ENCODE measurements at regions not wholly inside any gene's neighbourhood (a gene's known extent, or its start where the extent isn't known, plus 50 kb on each side); places are given as distances from the start of the nearest gene placed in this dataset.

GRCh38 chr15:38789566-38789965 lies 225.0 kb upstream of the RASGRP1 start (continued):
- TF ChIP-seq ZNF302 (CRISPR knock-in tag; IDR thresholded peaks at IDR 0.05), result no peak

DNA sequence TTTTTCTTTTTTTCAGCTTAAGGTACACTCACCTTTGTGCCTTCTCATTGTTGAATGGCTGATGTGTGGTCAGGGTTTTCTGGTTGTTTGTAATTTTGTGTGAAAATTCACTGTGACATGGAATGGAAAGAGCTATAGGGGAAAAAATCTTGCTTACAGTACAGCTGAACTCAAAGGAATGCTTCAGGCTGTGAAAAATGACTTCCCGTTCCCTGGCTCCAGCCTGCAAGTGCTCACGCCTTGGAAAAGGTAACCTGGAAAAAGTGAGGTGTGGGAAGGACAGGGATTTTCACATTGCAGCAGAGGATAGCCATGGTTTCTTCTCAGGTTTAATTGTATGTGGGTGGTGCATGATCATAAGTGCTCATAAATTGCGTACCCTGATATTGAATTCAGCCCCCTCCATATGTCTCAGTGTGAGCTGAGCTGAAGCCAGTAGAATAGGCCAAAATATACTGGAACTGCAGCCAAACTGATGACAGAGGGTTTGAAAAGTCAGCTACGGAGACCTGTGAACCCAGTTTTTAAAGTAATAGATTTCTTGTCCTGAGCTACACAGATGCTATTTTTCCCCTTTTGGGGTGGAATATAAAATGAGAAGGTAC lies 228.7 kb upstream of the RASGRP1 start:
- WGBS (ENCODE audit: missing lambda C conversion rate), result 50% methylated on average over 4 of the region's 4 CpGs
- ChIA-PET CTCF (no interaction called here), POLR2A (no interaction called here)
- H3K4me1 ChIP-seq, result no peaks in the 10 kb centered on the region
- TF ChIP-seq ESRRA (IDR thresholded peaks at IDR 0.05; ENCODE audit: borderline replicate concordance, low read length) (no peak), NFE2L2 (conservative IDR thresholded peaks at IDR 0.05; ENCODE audit: low read length) (no peak), RARB (CRISPR knock-in tag; IDR thresholded peaks at IDR 0.05) (no peak), HOXA7 (CRISPR knock-in tag; IDR thresholded peaks at IDR 0.05) (no peak), ATOH8 (CRISPR knock-in tag; IDR thresholded peaks at IDR 0.05; ENCODE audit: low read depth) (no peak), PHF8 (IDR thresholded peaks at IDR 0.05; ENCODE audit: borderline replicate concordance, low read depth) (no peak), NPAS2 (CRISPR knock-in tag; IDR thresholded peaks at IDR 0.05; ENCODE audit: borderline replicate concordance) (no peak), MAFK (IDR thresholded peaks at IDR 0.05; ENCODE audit: partially characterized antibody) (no peak), FOSB (CRISPR knock-in tag; IDR thresholded peaks at IDR 0.05) (no peak), BHLHE40 (IDR thresholded peaks at IDR 0.05; ENCODE audit: low read depth, low read length) (no peak), CEBPB (IDR thresholded peaks at IDR 0.05) (no peak), SREBF2 (IDR thresholded peaks at IDR 0.05) (no peak), GATA3 (IDR thresholded peaks at IDR 0.05; ENCODE audit: borderline replicate concordance) (no peak), ZC3H11A (IDR thresholded peaks at IDR 0.05) (no peak), EHF (CRISPR knock-in tag; IDR thresholded peaks at IDR 0.05) (no peak)
- TF ChIP-seq, protein P1, sequence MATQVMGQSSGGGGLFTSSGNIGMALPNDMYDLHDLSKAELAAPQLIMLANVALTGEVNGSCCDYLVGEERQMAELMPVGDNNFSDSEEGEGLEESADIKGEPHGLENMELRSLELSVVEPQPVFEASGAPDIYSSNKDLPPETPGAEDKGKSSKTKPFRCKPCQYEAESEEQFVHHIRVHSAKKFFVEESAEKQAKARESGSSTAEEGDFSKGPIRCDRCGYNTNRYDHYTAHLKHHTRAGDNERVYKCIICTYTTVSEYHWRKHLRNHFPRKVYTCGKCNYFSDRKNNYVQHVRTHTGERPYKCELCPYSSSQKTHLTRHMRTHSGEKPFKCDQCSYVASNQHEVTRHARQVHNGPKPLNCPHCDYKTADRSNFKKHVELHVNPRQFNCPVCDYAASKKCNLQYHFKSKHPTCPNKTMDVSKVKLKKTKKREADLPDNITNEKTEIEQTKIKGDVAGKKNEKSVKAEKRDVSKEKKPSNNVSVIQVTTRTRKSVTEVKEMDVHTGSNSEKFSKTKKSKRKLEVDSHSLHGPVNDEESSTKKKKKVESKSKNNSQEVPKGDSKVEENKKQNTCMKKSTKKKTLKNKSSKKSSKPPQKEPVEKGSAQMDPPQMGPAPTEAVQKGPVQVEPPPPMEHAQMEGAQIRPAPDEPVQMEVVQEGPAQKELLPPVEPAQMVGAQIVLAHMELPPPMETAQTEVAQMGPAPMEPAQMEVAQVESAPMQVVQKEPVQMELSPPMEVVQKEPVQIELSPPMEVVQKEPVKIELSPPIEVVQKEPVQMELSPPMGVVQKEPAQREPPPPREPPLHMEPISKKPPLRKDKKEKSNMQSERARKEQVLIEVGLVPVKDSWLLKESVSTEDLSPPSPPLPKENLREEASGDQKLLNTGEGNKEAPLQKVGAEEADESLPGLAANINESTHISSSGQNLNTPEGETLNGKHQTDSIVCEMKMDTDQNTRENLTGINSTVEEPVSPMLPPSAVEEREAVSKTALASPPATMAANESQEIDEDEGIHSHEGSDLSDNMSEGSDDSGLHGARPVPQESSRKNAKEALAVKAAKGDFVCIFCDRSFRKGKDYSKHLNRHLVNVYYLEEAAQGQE (IDR thresholded peaks at IDR 0.05), result no peak
- TF ChIP-seq, protein P2, sequence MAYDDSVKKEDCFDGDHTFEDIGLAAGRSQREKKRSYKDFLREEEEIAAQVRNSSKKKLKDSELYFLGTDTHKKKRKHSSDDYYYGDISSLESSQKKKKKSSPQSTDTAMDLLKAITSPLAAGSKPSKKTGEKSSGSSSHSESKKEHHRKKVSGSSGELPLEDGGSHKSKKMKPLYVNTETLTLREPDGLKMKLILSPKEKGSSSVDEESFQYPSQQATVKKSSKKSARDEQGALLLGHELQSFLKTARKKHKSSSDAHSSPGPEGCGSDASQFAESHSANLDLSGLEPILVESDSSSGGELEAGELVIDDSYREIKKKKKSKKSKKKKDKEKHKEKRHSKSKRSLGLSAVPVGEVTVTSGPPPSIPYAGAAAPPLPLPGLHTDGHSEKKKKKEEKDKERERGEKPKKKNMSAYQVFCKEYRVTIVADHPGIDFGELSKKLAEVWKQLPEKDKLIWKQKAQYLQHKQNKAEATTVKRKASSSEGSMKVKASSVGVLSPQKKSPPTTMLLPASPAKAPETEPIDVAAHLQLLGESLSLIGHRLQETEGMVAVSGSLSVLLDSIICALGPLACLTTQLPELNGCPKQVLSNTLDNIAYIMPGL (CRISPR knock-in tag; IDR thresholded peaks at IDR 0.05; ENCODE audit: borderline replicate concordance), result no peak
- H3K4me2 ChIP-seq, result no peak overlapping the region
- H3K27ac ChIP-seq, result no peak overlapping the region
- ATAC-seq (no peak), FAIRE-seq (no peak), DNase-seq (ENCODE audit: low read depth in 1 of 2, low spot score in 1 of 2) (no peak)
- no peak overlapping the region for H3K4me3 ChIP-seq
- H3K9me3 ChIP-seq, result no peaks in the 10 kb centered on the region

GRCh38 chr15:38795471-38796245 lies 231.0 kb upstream of the RASGRP1 start:
- no peak for FAIRE-seq
- ATAC-seq, result no peak
- Histone ChIP-seq H3K4me1 (no peaks in the 10 kb centered on the region), H3K4me2 (no peak overlapping the region), H3K4me3 (no peak overlapping the region), H3K27ac (no peak overlapping the region), H3K9me3 (no peaks in the 10 kb centered on the region)
- DNase-seq (ENCODE audit: low read depth in 1 of 2, low spot score in 1 of 2), result no peak
- ChIA-PET CTCF (no interaction called here), POLR2A (no interaction called here)
- 78% methylated on average over 3 of the region's 3 CpGs for WGBS (ENCODE audit: missing lambda C conversion rate)
- TF ChIP-seq POLR2A (IDR thresholded peaks at IDR 0.05; ENCODE audit: low read length) (no peak), RARB (CRISPR knock-in tag; IDR thresholded peaks at IDR 0.05) (no peak), ELK1 (IDR thresholded peaks at IDR 0.05; ENCODE audit: low read depth, low read length) (no peak), JUNB (IDR thresholded peaks at IDR 0.05) (no peak), RCOR1 (IDR thresholded peaks at IDR 0.05; ENCODE audit: low read depth, low read length) (no peak), EHMT2 (IDR thresholded peaks at IDR 0.05; ENCODE audit: low read depth) (no peak), ESRRA (IDR thresholded peaks at IDR 0.05; ENCODE audit: borderline replicate concordance, low read length) (no peak), ZSCAN20 (CRISPR knock-in tag; IDR thresholded peaks at IDR 0.05) (no peak), CHD2 (IDR thresholded peaks at IDR 0.05; ENCODE audit: low read length, partially characterized antibody) (no peak), HOXA7 (CRISPR knock-in tag; IDR thresholded peaks at IDR 0.05) (no peak), TFCP2L1 (CRISPR knock-in tag; IDR thresholded peaks at IDR 0.05) (no peak), CTCF (IDR thresholded peaks at IDR 0.05) (no peak)

Measured in A549 (cell line).